ENCODE measurements at regions not wholly inside any gene's neighbourhood (a gene's known extent, or its start where the extent isn't known, plus 50 kb on each side); places are given as distances from the start of the nearest gene placed in this dataset.

DNA sequence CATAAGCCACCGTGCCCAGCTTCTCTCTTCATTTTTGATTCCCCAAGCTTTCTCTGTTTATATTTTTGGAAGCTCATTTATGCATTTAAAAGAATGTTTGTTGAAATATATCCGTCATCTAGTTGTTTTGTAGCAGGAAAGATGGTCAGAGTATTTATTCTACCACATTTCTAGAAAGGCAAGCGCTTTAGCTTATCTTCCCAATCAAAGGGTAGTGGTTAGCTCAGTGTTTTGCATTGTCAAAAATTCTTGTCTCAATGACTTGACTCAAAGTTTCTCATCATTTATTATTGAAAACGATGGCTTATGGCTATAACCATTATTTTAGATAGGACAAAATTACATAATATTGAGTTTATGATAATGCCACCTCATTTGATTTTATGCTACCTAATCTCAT is 116.1 kb upstream of the ZP4 start:
- TF ChIP-seq, protein P1, sequence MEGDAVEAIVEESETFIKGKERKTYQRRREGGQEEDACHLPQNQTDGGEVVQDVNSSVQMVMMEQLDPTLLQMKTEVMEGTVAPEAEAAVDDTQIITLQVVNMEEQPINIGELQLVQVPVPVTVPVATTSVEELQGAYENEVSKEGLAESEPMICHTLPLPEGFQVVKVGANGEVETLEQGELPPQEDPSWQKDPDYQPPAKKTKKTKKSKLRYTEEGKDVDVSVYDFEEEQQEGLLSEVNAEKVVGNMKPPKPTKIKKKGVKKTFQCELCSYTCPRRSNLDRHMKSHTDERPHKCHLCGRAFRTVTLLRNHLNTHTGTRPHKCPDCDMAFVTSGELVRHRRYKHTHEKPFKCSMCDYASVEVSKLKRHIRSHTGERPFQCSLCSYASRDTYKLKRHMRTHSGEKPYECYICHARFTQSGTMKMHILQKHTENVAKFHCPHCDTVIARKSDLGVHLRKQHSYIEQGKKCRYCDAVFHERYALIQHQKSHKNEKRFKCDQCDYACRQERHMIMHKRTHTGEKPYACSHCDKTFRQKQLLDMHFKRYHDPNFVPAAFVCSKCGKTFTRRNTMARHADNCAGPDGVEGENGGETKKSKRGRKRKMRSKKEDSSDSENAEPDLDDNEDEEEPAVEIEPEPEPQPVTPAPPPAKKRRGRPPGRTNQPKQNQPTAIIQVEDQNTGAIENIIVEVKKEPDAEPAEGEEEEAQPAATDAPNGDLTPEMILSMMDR (IDR thresholded peaks at IDR 0.05; ENCODE audit: borderline replicate concordance, extremely low read depth, low read length, poor library complexity, severe bottlenecking): no peak
- TF ChIP-seq EZH2 (IDR thresholded peaks at IDR 0.05; ENCODE audit: borderline replicate concordance, low read depth, low read length, severe bottlenecking): no peak
- no peaks in the 10 kb centered on the region for H3K79me2 ChIP-seq (ENCODE audit: insufficient read depth, low read length)
- ATAC-seq (ENCODE audit: insufficient read depth, low read depth) (peak; percentile 71), DNase-seq (no peak)
- peak overlapping the region; percentile 71 for H3K27ac ChIP-seq (ENCODE audit: low read length)
- peak overlapping the region; percentile 27; the same call in 1 of the 2 replicates for H3K4me2 ChIP-seq (ENCODE audit: insufficient read depth, low read length)
- peaks cover 33% of the 10 kb centered on the region for H3K4me1 ChIP-seq (ENCODE audit: insufficient read depth, low read length)
- H2AFZ ChIP-seq (ENCODE audit: low read depth, low read length): no peak overlapping the region; the same call in 1 of the 2 replicates
- H3K4me3 ChIP-seq (ENCODE audit: low read depth in 1 of 2, low read length in 2 of 2): no peak overlapping the region
- no peaks in the 10 kb centered on the region for H4K20me1 ChIP-seq (ENCODE audit: insufficient read depth, low read length)
- H3K36me3 ChIP-seq (ENCODE audit: insufficient read depth, low read length): no peaks in the 10 kb centered on the region
- H3K27me3 ChIP-seq (ENCODE audit: insufficient read depth, low read length, poor library complexity): no peaks in the 10 kb centered on the region
- H3K9ac ChIP-seq (ENCODE audit: low read depth, low read length): peak overlapping the region; percentile 43
- no peaks in the 10 kb centered on the region for H3K9me3 ChIP-seq (ENCODE audit: insufficient read depth, low read length, severe bottlenecking)

GRCh38 chr1:238005116-238005515 is 114.4 kb upstream of the ZP4 start:
- no peak for ATAC-seq (ENCODE audit: insufficient read depth, low read depth)
- H4K20me1 ChIP-seq (ENCODE audit: insufficient read depth, low read length): no peaks in the 10 kb centered on the region
- H3K9ac ChIP-seq (ENCODE audit: low read depth, low read length): no peak overlapping the region
- H3K27ac ChIP-seq (ENCODE audit: low read length): peak overlapping the region; percentile 60
- no peak overlapping the region for H3K4me2 ChIP-seq (ENCODE audit: insufficient read depth, low read length)
- no peaks in the 10 kb centered on the region for H3K79me2 ChIP-seq (ENCODE audit: insufficient read depth, low read length)
- no peaks in the 10 kb centered on the region for H3K9me3 ChIP-seq (ENCODE audit: insufficient read depth, low read length, severe bottlenecking)
- H3K4me3 ChIP-seq (ENCODE audit: low read depth in 1 of 2, low read length in 2 of 2): no peak overlapping the region
- no peak for DNase-seq
- TF ChIP-seq, protein P1 (IDR thresholded peaks at IDR 0.05; ENCODE audit: borderline replicate concordance, extremely low read depth, low read length, poor library complexity, severe bottlenecking): no peak
- TF ChIP-seq EZH2 (IDR thresholded peaks at IDR 0.05; ENCODE audit: borderline replicate concordance, low read depth, low read length, severe bottlenecking): no peak
- peaks cover 33% of the 10 kb centered on the region for H3K4me1 ChIP-seq (ENCODE audit: insufficient read depth, low read length)
- no peaks in the 10 kb centered on the region for H3K36me3 ChIP-seq (ENCODE audit: insufficient read depth, low read length)
- H2AFZ ChIP-seq (ENCODE audit: low read depth, low read length): no peak overlapping the region; the same call in 1 of the 2 replicates
- no peaks in the 10 kb centered on the region for H3K27me3 ChIP-seq (ENCODE audit: insufficient read depth, low read length, poor library complexity)

GRCh38 chr1:238001818-238002217 is 111.1 kb upstream of the ZP4 start:
- DNase-seq: no peak
- H3K27me3 ChIP-seq (ENCODE audit: insufficient read depth, low read length, poor library complexity): no peaks in the 10 kb centered on the region
- no peak overlapping the region for H3K27ac ChIP-seq (ENCODE audit: low read length)
- H3K4me3 ChIP-seq (ENCODE audit: low read depth in 1 of 2, low read length in 2 of 2): no peak overlapping the region
- H3K9me3 ChIP-seq (ENCODE audit: insufficient read depth, low read length, severe bottlenecking): no peaks in the 10 kb centered on the region
- ATAC-seq (ENCODE audit: insufficient read depth, low read depth): no peak
- no peaks in the 10 kb centered on the region for H3K36me3 ChIP-seq (ENCODE audit: insufficient read depth, low read length)
- no peak overlapping the region for H3K4me2 ChIP-seq (ENCODE audit: insufficient read depth, low read length)
- H3K9ac ChIP-seq (ENCODE audit: low read depth, low read length): no peak overlapping the region
- H3K4me1 ChIP-seq (ENCODE audit: insufficient read depth, low read length): peaks cover 17% of the 10 kb centered on the region
- TF ChIP-seq, protein P1 (IDR thresholded peaks at IDR 0.05; ENCODE audit: borderline replicate concordance, extremely low read depth, low read length, poor library complexity, severe bottlenecking): no peak
- TF ChIP-seq EZH2 (IDR thresholded peaks at IDR 0.05; ENCODE audit: borderline replicate concordance, low read depth, low read length, severe bottlenecking): no peak
- H4K20me1 ChIP-seq (ENCODE audit: insufficient read depth, low read length): no peaks in the 10 kb centered on the region
- no peak overlapping the region for H2AFZ ChIP-seq (ENCODE audit: low read depth, low read length)
- no peaks in the 10 kb centered on the region for H3K79me2 ChIP-seq (ENCODE audit: insufficient read depth, low read length)

All from DND-41 (cell line).